ENCODE measurements at regions not wholly inside any gene's neighbourhood (a gene's known extent, or its start where the extent isn't known, plus 50 kb on each side); places are given as distances from the start of the nearest gene placed in this dataset.

DNA sequence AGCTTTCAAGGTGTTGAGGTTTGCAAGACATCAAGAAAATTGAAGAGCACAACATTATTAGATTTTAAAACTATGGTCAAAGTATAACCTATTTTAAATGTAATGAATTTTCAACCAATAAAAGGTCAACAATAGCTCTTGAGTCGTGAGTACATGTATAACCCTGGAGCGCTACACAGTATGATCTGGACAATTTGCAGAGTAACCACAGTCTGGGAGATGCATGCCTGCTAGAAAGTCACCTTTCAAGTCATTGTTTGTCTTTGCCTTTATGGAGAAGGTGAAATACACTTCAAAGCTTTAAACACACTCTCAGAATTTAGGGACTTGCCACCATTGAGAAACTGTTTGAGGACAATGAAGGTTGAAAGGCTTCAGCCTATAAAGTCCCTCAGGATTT lies 112.6 kb upstream of the ALCAM start:
- ChIA-PET CTCF (no interaction called here), POLR2A (no interaction called here)
- TF ChIP-seq TARDBP (IDR thresholded peaks at IDR 0.05) (no peak), ZNF384 (IDR thresholded peaks at IDR 0.05) (no peak), FOXA1 (IDR thresholded peaks at IDR 0.05) (no peak), BHLHE40 (IDR thresholded peaks at IDR 0.05; ENCODE audit: borderline replicate concordance) (no peak), LEF1 (IDR thresholded peaks at IDR 0.05; ENCODE audit: borderline replicate concordance) (no peak), CTBP1 (IDR thresholded peaks at IDR 0.05; ENCODE audit: borderline replicate concordance) (no peak), SUZ12 (IDR thresholded peaks at IDR 0.05) (no peak), FOXM1 (IDR thresholded peaks at IDR 0.05; ENCODE audit: borderline replicate concordance) (no peak), ARNT (IDR thresholded peaks at IDR 0.05) (no peak), ELF4 (IDR thresholded peaks at IDR 0.05) (no peak), FOXK2 (IDR thresholded peaks at IDR 0.05) (no peak), HDGF (IDR thresholded peaks at IDR 0.05; ENCODE audit: borderline replicate concordance) (no peak), NFRKB (IDR thresholded peaks at IDR 0.05) (no peak), SP1 (IDR thresholded peaks at IDR 0.05) (no peak), L3MBTL2 (conservative IDR thresholded peaks at IDR 0.05) (no peak)
- TF ChIP-seq, protein P1, sequence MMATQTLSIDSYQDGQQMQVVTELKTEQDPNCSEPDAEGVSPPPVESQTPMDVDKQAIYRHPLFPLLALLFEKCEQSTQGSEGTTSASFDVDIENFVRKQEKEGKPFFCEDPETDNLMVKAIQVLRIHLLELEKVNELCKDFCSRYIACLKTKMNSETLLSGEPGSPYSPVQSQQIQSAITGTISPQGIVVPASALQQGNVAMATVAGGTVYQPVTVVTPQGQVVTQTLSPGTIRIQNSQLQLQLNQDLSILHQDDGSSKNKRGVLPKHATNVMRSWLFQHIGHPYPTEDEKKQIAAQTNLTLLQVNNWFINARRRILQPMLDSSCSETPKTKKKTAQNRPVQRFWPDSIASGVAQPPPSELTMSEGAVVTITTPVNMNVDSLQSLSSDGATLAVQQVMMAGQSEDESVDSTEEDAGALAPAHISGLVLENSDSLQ (IDR thresholded peaks at IDR 0.05): no peak
- DNase-seq (ENCODE audit: extremely low spot score): no peak

GRCh38 chr3:105255350-105255749 lies 111.4 kb upstream of the ALCAM start:
- TF ChIP-seq NFRKB (IDR thresholded peaks at IDR 0.05) (no peak), L3MBTL2 (conservative IDR thresholded peaks at IDR 0.05) (no peak), FOXM1 (IDR thresholded peaks at IDR 0.05; ENCODE audit: borderline replicate concordance) (no peak), FOXA1 (IDR thresholded peaks at IDR 0.05) (no peak), SP1 (IDR thresholded peaks at IDR 0.05) (no peak), FOXK2 (IDR thresholded peaks at IDR 0.05) (no peak), CTBP1 (IDR thresholded peaks at IDR 0.05; ENCODE audit: borderline replicate concordance) (no peak), SUZ12 (IDR thresholded peaks at IDR 0.05) (no peak), ELF4 (IDR thresholded peaks at IDR 0.05) (no peak), LEF1 (IDR thresholded peaks at IDR 0.05; ENCODE audit: borderline replicate concordance) (no peak), ZNF384 (IDR thresholded peaks at IDR 0.05) (no peak), HDGF (IDR thresholded peaks at IDR 0.05; ENCODE audit: borderline replicate concordance) (no peak), ARNT (IDR thresholded peaks at IDR 0.05) (no peak), BHLHE40 (IDR thresholded peaks at IDR 0.05; ENCODE audit: borderline replicate concordance) (no peak), TARDBP (IDR thresholded peaks at IDR 0.05) (no peak)
- TF ChIP-seq, protein P1 (IDR thresholded peaks at IDR 0.05): no peak
- ChIA-PET CTCF (no interaction called here), POLR2A (no interaction called here)
- DNase-seq (ENCODE audit: extremely low spot score): no peak

GRCh38 chr3:105259496-105259895 lies 107.2 kb upstream of the ALCAM start:
- ChIA-PET POLR2A (no interaction called here), CTCF (no interaction called here)
- TF ChIP-seq LEF1 (IDR thresholded peaks at IDR 0.05; ENCODE audit: borderline replicate concordance) (no peak), HDGF (IDR thresholded peaks at IDR 0.05; ENCODE audit: borderline replicate concordance) (no peak), ARNT (IDR thresholded peaks at IDR 0.05) (no peak), CTBP1 (IDR thresholded peaks at IDR 0.05; ENCODE audit: borderline replicate concordance) (no peak), SP1 (IDR thresholded peaks at IDR 0.05) (no peak), FOXK2 (IDR thresholded peaks at IDR 0.05) (no peak), L3MBTL2 (conservative IDR thresholded peaks at IDR 0.05) (no peak), BHLHE40 (IDR thresholded peaks at IDR 0.05; ENCODE audit: borderline replicate concordance) (no peak), ZNF384 (IDR thresholded peaks at IDR 0.05) (no peak), NFRKB (IDR thresholded peaks at IDR 0.05) (no peak), FOXM1 (IDR thresholded peaks at IDR 0.05; ENCODE audit: borderline replicate concordance) (no peak), FOXA1 (IDR thresholded peaks at IDR 0.05) (no peak), ELF4 (IDR thresholded peaks at IDR 0.05) (no peak), TARDBP (IDR thresholded peaks at IDR 0.05) (no peak), SUZ12 (IDR thresholded peaks at IDR 0.05) (no peak)
- TF ChIP-seq, protein P1 (IDR thresholded peaks at IDR 0.05): no peak
- no peak for DNase-seq (ENCODE audit: extremely low spot score)

DNA sequence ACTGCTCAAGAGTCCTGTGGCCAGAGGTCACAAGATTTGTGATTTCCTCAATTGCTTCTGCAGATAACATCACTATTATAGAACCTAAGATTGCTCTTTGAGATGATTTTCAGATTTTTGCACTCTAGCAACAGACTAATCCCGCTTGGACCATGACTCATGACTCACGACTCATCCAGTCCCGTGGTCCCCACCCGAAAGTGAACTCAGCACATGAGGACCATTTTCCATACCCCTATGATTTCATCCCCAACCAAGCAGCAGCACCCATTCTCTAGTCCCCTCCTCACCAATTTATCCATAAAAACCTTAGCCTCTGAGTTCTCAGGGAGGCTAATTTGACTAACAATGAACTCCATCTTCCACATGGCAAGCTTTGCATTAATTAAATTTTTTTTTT lies 106.3 kb upstream of the ALCAM start:
- ChIA-PET POLR2A (no interaction called here), CTCF (no interaction called here)
- DNase-seq (ENCODE audit: extremely low spot score): no peak
- no peak for TF ChIP-seq FOXK2 (IDR thresholded peaks at IDR 0.05)
- TF ChIP-seq, protein P1 (IDR thresholded peaks at IDR 0.05): no peak
- no peak for TF ChIP-seq ELF4 (IDR thresholded peaks at IDR 0.05)
- no peak for TF ChIP-seq SUZ12 (IDR thresholded peaks at IDR 0.05)
- TF ChIP-seq ARNT (IDR thresholded peaks at IDR 0.05): no peak
- no peak for TF ChIP-seq TARDBP (IDR thresholded peaks at IDR 0.05)
- TF ChIP-seq FOXA1 (IDR thresholded peaks at IDR 0.05): no peak
- TF ChIP-seq FOXM1 (IDR thresholded peaks at IDR 0.05; ENCODE audit: borderline replicate concordance): no peak
- TF ChIP-seq L3MBTL2 (conservative IDR thresholded peaks at IDR 0.05): no peak
- no peak for TF ChIP-seq BHLHE40 (IDR thresholded peaks at IDR 0.05; ENCODE audit: borderline replicate concordance)
- TF ChIP-seq NFRKB (IDR thresholded peaks at IDR 0.05): no peak
- no peak for TF ChIP-seq LEF1 (IDR thresholded peaks at IDR 0.05; ENCODE audit: borderline replicate concordance)
- no peak for TF ChIP-seq SP1 (IDR thresholded peaks at IDR 0.05)
- TF ChIP-seq CTBP1 (IDR thresholded peaks at IDR 0.05; ENCODE audit: borderline replicate concordance): no peak
- TF ChIP-seq HDGF (IDR thresholded peaks at IDR 0.05; ENCODE audit: borderline replicate concordance): no peak
- no peak for TF ChIP-seq ZNF384 (IDR thresholded peaks at IDR 0.05)

GRCh38 chr3:105274536-105274935 lies 92.2 kb upstream of the ALCAM start:
- TF ChIP-seq FOXK2 (IDR thresholded peaks at IDR 0.05) (no peak), FOXA1 (IDR thresholded peaks at IDR 0.05) (no peak), CTBP1 (IDR thresholded peaks at IDR 0.05; ENCODE audit: borderline replicate concordance) (no peak), LEF1 (IDR thresholded peaks at IDR 0.05; ENCODE audit: borderline replicate concordance) (no peak)
- POLR2A ChIA-PET: no interaction called here
- DNase-seq (ENCODE audit: extremely low spot score): no peak
- CTCF ChIA-PET: no interaction called here

Measured in HEK293T (cell line).